Uterus (tissue), 2 donors: ENCODE measurements at regions not wholly inside any gene's neighbourhood (a gene's known extent, or its start where the extent isn't known, plus 50 kb on each side); places are given as distances from the start of the nearest gene placed in this dataset.

ENCODE experiments used
- CTCF ChIP-seq, 4 experiments: fragments of 200-600 bp in 2 of 4; fragments of 450-650 bp in 2 of 4; sonication (generic) in 2 of 4; IDR thresholded peaks; one replicate each; pipeline ENCODE4 v1.5.1; 2016 to 2019; ENCODE audit warnings: antibody characterized with exemption in 4 of 4, mild to moderate bottlenecking in 2 of 4, moderate library complexity in 1 of 4
- POLR2A ChIP-seq, 2 donors: fragments of 450-650 bp; IDR thresholded peaks; one replicate each; pipeline ENCODE4 v1.6.1; 2016; ENCODE audit warnings: antibody characterized with exemption in 2 of 2, mild to moderate bottlenecking in 1 of 2, moderate library complexity in 1 of 2

DNA sequence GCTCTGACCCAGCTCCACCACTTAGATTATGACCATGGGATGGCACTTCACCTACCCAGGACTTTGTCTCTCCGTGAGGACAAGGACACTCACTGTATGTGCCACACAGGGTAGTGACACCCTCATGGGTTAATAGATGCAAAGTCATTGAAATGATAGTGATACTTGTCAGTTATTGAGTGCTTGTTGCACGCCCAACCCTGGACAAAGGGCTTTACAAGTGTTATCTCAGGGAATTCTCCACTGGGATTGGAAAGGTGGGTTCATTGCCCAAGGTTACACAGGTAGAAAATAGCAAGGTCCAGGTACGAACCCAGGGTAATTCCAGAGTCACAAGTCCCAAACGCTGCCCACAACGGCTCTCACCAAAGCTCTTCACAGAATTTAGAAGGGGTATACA is 158.2 kb downstream of the TRIM29 start:
- no peak for TF ChIP-seq CTCF (IDR thresholded peaks at IDR 0.05)
- no peak for TF ChIP-seq POLR2A (IDR thresholded peaks at IDR 0.05)
